ENCODE measurements at regions not wholly inside any gene's neighbourhood (a gene's known extent, or its start where the extent isn't known, plus 50 kb on each side); places are given as distances from the start of the nearest gene placed in this dataset.

GRCh38 chr2:43127208-43127940, 99.0 kb downstream of the ZFP36L2 start:
- DNase-seq: peak; percentile 85

- DNase-seq: no peak
Observed at GRCh38 chr2:43126817-43127207, 99.6 kb downstream of the ZFP36L2 start.

GRCh38 chr2:43125090-43125998, 101.1 kb downstream of the ZFP36L2 start:
- DNase-seq: no peak

GRCh38 chr2:43124687-43125057, 101.7 kb downstream of the ZFP36L2 start:
- no peak for DNase-seq

- DNase-seq: no peak
Observed at GRCh38 chr2:43123981-43124686, 102.3 kb downstream of the ZFP36L2 start.

- DNase-seq: no peak
Observed at GRCh38 chr2:43123486-43123885, 102.9 kb downstream of the ZFP36L2 start.

GRCh38 chr2:43123028-43123427, 103.4 kb downstream of the ZFP36L2 start:
- DNase-seq: no peak

- no peak for DNase-seq
Observed at GRCh38 chr2:43121580-43122314, 104.7 kb downstream of the ZFP36L2 start.

GRCh38 chr2:43119303-43119702, 107.1 kb downstream of the ZFP36L2 start:
- DNase-seq: no peak

- no peak for DNase-seq
Observed at GRCh38 chr2:43117521-43118143, 108.8 kb downstream of the ZFP36L2 start.

GRCh38 chr2:43116988-43117387, 109.4 kb downstream of the ZFP36L2 start:
- DNase-seq: no peak

- no peak for DNase-seq
Observed at GRCh38 chr2:43115881-43116280, 110.5 kb downstream of the ZFP36L2 start.

- DNase-seq: no peak
Observed at GRCh38 chr2:43114210-43114609, 112.2 kb downstream of the ZFP36L2 start.

GRCh38 chr2:43111788-43112554, 114.4 kb downstream of the ZFP36L2 start:
- DNase-seq: no peak

- DNase-seq: no peak
Observed at GRCh38 chr2:43110442-43110871, 115.9 kb downstream of the ZFP36L2 start.

- no peak for DNase-seq
Observed at GRCh38 chr2:43109261-43109743, 117.1 kb downstream of the ZFP36L2 start.

- no peak for DNase-seq
Observed at GRCh38 chr2:43107679-43108078, 118.7 kb downstream of the ZFP36L2 start.

- DNase-seq: no peak
Observed at GRCh38 chr2:43106559-43107527, 119.6 kb downstream of the ZFP36L2 start.

GRCh38 chr2:43105586-43106558, 120.5 kb downstream of the ZFP36L2 start:
- no peak for DNase-seq

Data from activated CD4-positive, alpha-beta T cell treated with anti-CD3 and anti-CD28 coated beads, Interleukin-2, amount 50 U/mL, for 16 hours (primary cell).